Adrenal gland (tissue), 9 donors: ENCODE measurements at regions not wholly inside any gene's neighbourhood (a gene's known extent, or its start where the extent isn't known, plus 50 kb on each side); places are given as distances from the start of the nearest gene placed in this dataset.

Source experiments
- DNase-seq, 7 donors: peaks; one replicate each; pipeline ENCODE4 v3.0.0-alpha.2; 2019 to 2020
- H3K27ac ChIP-seq, 5 donors: fragments of 200-600 bp; sonication (generic) in 4 of 5; 1 replicate in 3 of 5; 2 replicates in 2 of 5; pipeline versions ENCODE4 v1.5.1 to v1.8.0; 2016 to 2020; ENCODE audit warnings: mild to moderate bottlenecking in 1 of 5
- H3K27me3 ChIP-seq: fragments of 200-600 bp; 2 replicates; pipeline ENCODE4 v1.8.0; 2021
- H3K36me3 ChIP-seq, 2 donors: fragments of 200-600 bp; replicated peaks in 1 of 2; 1 replicate in 1 of 2; 2 replicates in 1 of 2; pipeline versions ENCODE4 v1.5.1 to v1.8.0; 2018 to 2022
- H3K4me1 ChIP-seq, 2 donors: fragments of 200-600 bp; replicated peaks in 1 of 2; 1 replicate in 1 of 2; 2 replicates in 1 of 2; pipeline versions ENCODE4 v1.5.1 to v1.8.0; 2018 to 2021
- H3K4me3 ChIP-seq, 4 donors: fragments of 200-600 bp; sonication (generic) in 3 of 4; one replicate each; pipeline ENCODE4 v1.5.1; 2016 to 2018
- H3K9me3 ChIP-seq, 3 donors: fragments of 200-600 bp; sonication (generic) in 1 of 3; replicated peaks in 1 of 3; 1 replicate in 2 of 3; 2 replicates in 1 of 3; pipeline versions ENCODE4 v1.5.1 to v1.8.0; 2016 to 2021
- POLR2A ChIP-seq, 2 donors: fragments of 450-650 bp; IDR thresholded peaks; one replicate each; pipeline ENCODE4 v1.6.1; 2017; ENCODE audit warnings: antibody characterized with exemption in 2 of 2, mild to moderate bottlenecking in 2 of 2, moderate library complexity in 1 of 2
- WGBS, 4 donors: extraction: QIAGEN DNeasy Blood & Tissue Kit in 2 of 4; methylation state at CpG; one replicate each; pipeline versions ENCODE4 v1.1.5 to v1.1.7; 2013 to 2017; 5-methylcytosine and 5-hydroxymethylcytosine counted together
- intact Hi-C, 2 donors: fragments of 100-400 bp; cut with DNase I; formaldehyde crosslinking; loops; one replicate each; pipeline versions ENCODE4 v1.14.1 to v1.15.0; 2022 to 2023
- TF ChIP-seq, protein P1 (sequence below), 6 experiments: fragments of 450-650 bp in 4 of 6; fragments of 200-600 bp in 2 of 6; sonication (generic) in 1 of 6; IDR thresholded peaks; 1 replicate in 5 of 6; 2 replicates in 1 of 6; pipeline versions ENCODE4 v1.5.1 to v1.8.0; 2016 to 2021; ENCODE audit warnings: antibody characterized with exemption in 6 of 6, mild to moderate bottlenecking in 2 of 6, moderate library complexity in 1 of 6
- donor health status: healthy with polysubstance abuse.
- donor health status: Bipolar disorder and iron deficiency.
- donor health status: DM: yes; HTN: yes; CAD: no.
- donor health status: DM: no; HTN: no; CAD: no.
- donor health status: DM: no; HTN: no; CAD: no.

GRCh38 chr11:29713831-29714320 is 303.0 kb downstream of the KCNA4 start:
- TF ChIP-seq, protein P1, sequence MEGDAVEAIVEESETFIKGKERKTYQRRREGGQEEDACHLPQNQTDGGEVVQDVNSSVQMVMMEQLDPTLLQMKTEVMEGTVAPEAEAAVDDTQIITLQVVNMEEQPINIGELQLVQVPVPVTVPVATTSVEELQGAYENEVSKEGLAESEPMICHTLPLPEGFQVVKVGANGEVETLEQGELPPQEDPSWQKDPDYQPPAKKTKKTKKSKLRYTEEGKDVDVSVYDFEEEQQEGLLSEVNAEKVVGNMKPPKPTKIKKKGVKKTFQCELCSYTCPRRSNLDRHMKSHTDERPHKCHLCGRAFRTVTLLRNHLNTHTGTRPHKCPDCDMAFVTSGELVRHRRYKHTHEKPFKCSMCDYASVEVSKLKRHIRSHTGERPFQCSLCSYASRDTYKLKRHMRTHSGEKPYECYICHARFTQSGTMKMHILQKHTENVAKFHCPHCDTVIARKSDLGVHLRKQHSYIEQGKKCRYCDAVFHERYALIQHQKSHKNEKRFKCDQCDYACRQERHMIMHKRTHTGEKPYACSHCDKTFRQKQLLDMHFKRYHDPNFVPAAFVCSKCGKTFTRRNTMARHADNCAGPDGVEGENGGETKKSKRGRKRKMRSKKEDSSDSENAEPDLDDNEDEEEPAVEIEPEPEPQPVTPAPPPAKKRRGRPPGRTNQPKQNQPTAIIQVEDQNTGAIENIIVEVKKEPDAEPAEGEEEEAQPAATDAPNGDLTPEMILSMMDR (IDR thresholded peaks at IDR 0.05): no peak
- no peak for TF ChIP-seq POLR2A (IDR thresholded peaks at IDR 0.05)
- no peaks in the 10 kb centered on the region for H3K27me3 ChIP-seq
- H3K27ac ChIP-seq: no peak overlapping the region
- no peak for DNase-seq
- H3K9me3 ChIP-seq: no peaks in the 10 kb centered on the region
- WGBS, 4 donors: 89 to 95% (median 95%) methylated on average over 14 of the region's 14 CpGs
- intact Hi-C loops: no loop called here
- H3K4me1 ChIP-seq: peaks cover 0 to 10% of the 10 kb centered on the region in 2 donors
- H3K4me3 ChIP-seq: no peak overlapping the region
- H3K36me3 ChIP-seq: no peaks in the 10 kb centered on the region

- intact Hi-C loops: no loop called here
- H3K9me3 ChIP-seq: no peaks in the 10 kb centered on the region
- H3K4me1 ChIP-seq: peaks cover 0 to 10% of the 10 kb centered on the region in 2 donors
- H3K36me3 ChIP-seq: no peaks in the 10 kb centered on the region
- H3K27ac ChIP-seq: no peak overlapping the region
- H3K27me3 ChIP-seq: no peaks in the 10 kb centered on the region
- TF ChIP-seq, protein P1 (IDR thresholded peaks at IDR 0.05): no peak
- TF ChIP-seq POLR2A (IDR thresholded peaks at IDR 0.05): no peak
- H3K4me3 ChIP-seq: no peak overlapping the region
- 88 to 97% (median 95%) methylated on average over 6 to 12 of the region's 12 CpGs for WGBS, 4 donors
- no peak for DNase-seq
Observed at GRCh38 chr11:29712616-29713015, 304.2 kb downstream of the KCNA4 start.

DNA sequence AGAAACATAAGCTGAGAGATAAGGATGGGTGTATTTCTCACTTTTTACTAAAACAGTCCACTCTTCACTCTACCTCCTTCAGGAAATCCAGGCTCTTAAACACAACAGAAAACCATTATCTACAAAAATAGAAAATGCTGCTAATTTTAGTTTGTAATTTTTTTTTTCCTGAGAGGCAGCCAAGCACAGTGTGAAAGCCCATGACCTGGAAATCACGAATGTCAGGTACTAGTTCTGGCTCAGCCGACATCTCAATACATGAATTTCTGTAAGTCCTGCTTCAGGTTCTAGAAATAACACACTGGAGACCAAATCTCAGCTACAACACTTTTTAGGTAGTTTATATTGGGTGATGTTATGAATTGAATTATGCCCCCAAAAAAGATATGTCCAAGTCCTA is 308.9 kb downstream of the KCNA4 start:
- Histone ChIP-seq H3K27me3 (no peaks in the 10 kb centered on the region), H3K36me3 (no peaks in the 10 kb centered on the region), H3K4me3 (no peak overlapping the region), H3K27ac (no peak overlapping the region), H3K9me3 (no peaks in the 10 kb centered on the region), H3K4me1 (peaks cover 0 to 10% of the 10 kb centered on the region in 2 donors)
- 15 to 29% (median 17%) methylated on average over 2 of the region's 2 CpGs for WGBS, 4 donors
- no peak for DNase-seq
- intact Hi-C loops: no loop called here
- no peak for TF ChIP-seq POLR2A (IDR thresholded peaks at IDR 0.05)
- TF ChIP-seq, protein P1 (IDR thresholded peaks at IDR 0.05): no peak

DNA sequence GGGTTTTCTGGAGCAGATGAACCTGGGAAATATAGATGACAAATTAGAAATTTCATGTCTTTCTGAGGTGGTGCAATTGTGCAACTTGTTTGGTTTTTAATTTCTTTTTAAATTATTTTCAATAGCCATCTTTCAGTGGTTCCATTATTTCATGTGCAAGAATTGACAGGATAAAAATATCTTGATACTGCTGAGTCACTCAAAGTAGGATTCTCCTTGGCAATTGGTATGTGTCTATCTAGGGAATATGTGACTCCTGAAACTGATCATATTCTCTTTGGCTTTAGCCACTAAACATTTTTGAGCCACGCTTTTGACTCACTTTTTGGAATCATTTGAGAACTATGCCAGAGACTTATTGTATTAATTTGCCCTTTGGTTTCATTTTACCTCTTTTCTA is 331.5 kb downstream of the KCNA4 start:
- Histone ChIP-seq H3K4me3 (no peak overlapping the region), H3K27ac (no peak overlapping the region), H3K4me1 (peaks cover 0 to 16% of the 10 kb centered on the region in 2 donors), H3K27me3 (no peaks in the 10 kb centered on the region), H3K9me3 (no peaks in the 10 kb centered on the region), H3K36me3 (no peaks in the 10 kb centered on the region)
- intact Hi-C loops: no loop called here
- TF ChIP-seq POLR2A (IDR thresholded peaks at IDR 0.05): no peak
- TF ChIP-seq, protein P1 (IDR thresholded peaks at IDR 0.05): no peak
- no peak for DNase-seq
- 84 to 98% (median 87%) methylated on average over 1 of the region's 1 CpG for WGBS, 4 donors
